SJCRH30 (cell line): ENCODE measurements at regions not wholly inside any gene's neighbourhood (a gene's known extent, or its start where the extent isn't known, plus 50 kb on each side); places are given as distances from the start of the nearest gene placed in this dataset.
A peak's percentile ranks its signal among the peaks of the same experiment; 100 is the strongest.

Source experiments
- DNase-seq, 2 experiments: peaks; one replicate each; pipeline ENCODE4 v3.0.0-alpha.2; 2015 to 2020
- H3K27ac ChIP-seq: fragments of 250-450 bp; sonication (Bioruptor Pico); 2 replicates; pipeline ENCODE4 v1.5.1; 2020; ENCODE audit warnings: mild to moderate bottlenecking, moderate library complexity
- H3K27me3 ChIP-seq: fragments of 250-450 bp; sonication (Bioruptor Pico); 2 replicates; pipeline ENCODE4 v1.5.1; 2020; ENCODE audit warnings: mild to moderate bottlenecking, moderate library complexity
- H3K36me3 ChIP-seq: fragments of 250-450 bp; sonication (Bioruptor Pico); 2 replicates; pipeline ENCODE4 v1.5.1; 2020; ENCODE audit warnings: mild to moderate bottlenecking, moderate library complexity
- H3K4me1 ChIP-seq: fragments of 250-450 bp; sonication (Bioruptor Pico); 2 replicates; pipeline ENCODE4 v1.5.1; 2020; ENCODE audit warnings: mild to moderate bottlenecking, moderate library complexity
- H3K4me3 ChIP-seq: fragments of 250-450 bp; sonication (Bioruptor Pico); 2 replicates; pipeline ENCODE4 v1.5.1; 2020; ENCODE audit warnings: mild to moderate bottlenecking, moderate library complexity
- H3K9me3 ChIP-seq: fragments of 250-450 bp; sonication (Bioruptor Pico); replicated peaks from 2 replicates; pipeline ENCODE4 v1.5.1; 2020; ENCODE audit warnings: mild to moderate bottlenecking, moderate library complexity

GRCh38 chr4:180134091-180134866 lies 2108.9 kb upstream of the TENM3 start:
- Histone ChIP-seq H3K4me3 (peak overlapping the region; percentile 47), H3K4me1 (no peaks in the 10 kb centered on the region), H3K9me3 (no peaks in the 10 kb centered on the region), H3K27me3 (no peaks in the 10 kb centered on the region), H3K36me3 (no peaks in the 10 kb centered on the region), H3K27ac (no peak overlapping the region; the same call in 1 of the 2 replicates)
- peak; percentile 21 to 52 for DNase-seq

GRCh38 chr4:180141734-180142133 lies 2101.5 kb upstream of the TENM3 start:
- H3K4me3 ChIP-seq, result no peak overlapping the region
- H3K36me3 ChIP-seq, result no peaks in the 10 kb centered on the region
- no peaks in the 10 kb centered on the region for H3K9me3 ChIP-seq
- H3K27ac ChIP-seq, result no peak overlapping the region
- no peaks in the 10 kb centered on the region for H3K27me3 ChIP-seq
- H3K4me1 ChIP-seq, result no peaks in the 10 kb centered on the region
- no peak for DNase-seq

GRCh38 chr4:180148737-180149136 lies 2094.5 kb upstream of the TENM3 start:
- H3K4me1 ChIP-seq, result no peaks in the 10 kb centered on the region
- no peaks in the 10 kb centered on the region for H3K27me3 ChIP-seq
- no peak overlapping the region for H3K27ac ChIP-seq
- H3K9me3 ChIP-seq, result no peaks in the 10 kb centered on the region
- H3K4me3 ChIP-seq, result no peak overlapping the region
- no peaks in the 10 kb centered on the region for H3K36me3 ChIP-seq
- no peak for DNase-seq

- Histone ChIP-seq H3K27ac (no peak overlapping the region), H3K36me3 (no peaks in the 10 kb centered on the region), H3K9me3 (no peaks in the 10 kb centered on the region), H3K4me3 (no peak overlapping the region), H3K27me3 (no peaks in the 10 kb centered on the region), H3K4me1 (no peaks in the 10 kb centered on the region)
- peak in 1 of 2 experiments; percentile 2 for DNase-seq
Measured at GRCh38 chr4:180150818-180151217, 2092.4 kb upstream of the TENM3 start.

GRCh38 chr4:180152831-180153230 lies 2090.4 kb upstream of the TENM3 start:
- H3K36me3 ChIP-seq, result no peaks in the 10 kb centered on the region
- no peaks in the 10 kb centered on the region for H3K4me1 ChIP-seq
- no peaks in the 10 kb centered on the region for H3K9me3 ChIP-seq
- DNase-seq, result no peak
- H3K27ac ChIP-seq, result no peak overlapping the region
- H3K4me3 ChIP-seq, result no peak overlapping the region
- H3K27me3 ChIP-seq, result no peaks in the 10 kb centered on the region

GRCh38 chr4:180153587-180153986 lies 2089.6 kb upstream of the TENM3 start:
- H3K27ac ChIP-seq, result no peak overlapping the region
- H3K36me3 ChIP-seq, result no peaks in the 10 kb centered on the region
- H3K4me3 ChIP-seq, result no peak overlapping the region
- no peaks in the 10 kb centered on the region for H3K4me1 ChIP-seq
- H3K9me3 ChIP-seq, result no peaks in the 10 kb centered on the region
- no peaks in the 10 kb centered on the region for H3K27me3 ChIP-seq
- no peak for DNase-seq

GRCh38 chr4:180156684-180157083 lies 2086.5 kb upstream of the TENM3 start:
- Histone ChIP-seq H3K36me3 (no peaks in the 10 kb centered on the region), H3K27ac (no peak overlapping the region), H3K4me3 (no peak overlapping the region), H3K4me1 (no peaks in the 10 kb centered on the region), H3K27me3 (no peaks in the 10 kb centered on the region), H3K9me3 (no peaks in the 10 kb centered on the region)
- DNase-seq, result no peak

- no peaks in the 10 kb centered on the region for H3K36me3 ChIP-seq
- DNase-seq, result no peak
- H3K27ac ChIP-seq, result no peak overlapping the region
- H3K4me3 ChIP-seq, result no peak overlapping the region
- no peaks in the 10 kb centered on the region for H3K4me1 ChIP-seq
- H3K9me3 ChIP-seq, result no peaks in the 10 kb centered on the region
- H3K27me3 ChIP-seq, result no peaks in the 10 kb centered on the region
Measured at GRCh38 chr4:180160195-180160983, 2082.8 kb upstream of the TENM3 start.

GRCh38 chr4:180164799-180165198 lies 2078.4 kb upstream of the TENM3 start:
- Histone ChIP-seq H3K4me1 (no peaks in the 10 kb centered on the region), H3K36me3 (no peaks in the 10 kb centered on the region), H3K27ac (no peak overlapping the region), H3K9me3 (no peaks in the 10 kb centered on the region), H3K27me3 (no peaks in the 10 kb centered on the region), H3K4me3 (no peak overlapping the region)
- DNase-seq, result no peak

GRCh38 chr4:180169394-180169793 lies 2073.8 kb upstream of the TENM3 start:
- Histone ChIP-seq H3K27ac (no peak overlapping the region), H3K27me3 (no peaks in the 10 kb centered on the region), H3K9me3 (no peaks in the 10 kb centered on the region), H3K4me3 (no peak overlapping the region), H3K36me3 (no peaks in the 10 kb centered on the region), H3K4me1 (no peaks in the 10 kb centered on the region)
- no peak for DNase-seq

GRCh38 chr4:180169966-180170365 lies 2073.2 kb upstream of the TENM3 start:
- DNase-seq, result no peak
- H3K27ac ChIP-seq, result no peak overlapping the region
- no peaks in the 10 kb centered on the region for H3K9me3 ChIP-seq
- no peaks in the 10 kb centered on the region for H3K36me3 ChIP-seq
- no peaks in the 10 kb centered on the region for H3K4me1 ChIP-seq
- no peaks in the 10 kb centered on the region for H3K27me3 ChIP-seq
- no peak overlapping the region for H3K4me3 ChIP-seq

GRCh38 chr4:180179146-180179545 lies 2064.1 kb upstream of the TENM3 start:
- Histone ChIP-seq H3K27ac (no peak overlapping the region), H3K4me1 (no peaks in the 10 kb centered on the region), H3K27me3 (no peaks in the 10 kb centered on the region), H3K4me3 (no peak overlapping the region), H3K36me3 (no peaks in the 10 kb centered on the region), H3K9me3 (no peaks in the 10 kb centered on the region)
- no peak for DNase-seq

- no peak for DNase-seq
Measured at GRCh38 chr4:180189666-180190065, 2053.5 kb upstream of the TENM3 start.

GRCh38 chr4:180190382-180190781 lies 2052.8 kb upstream of the TENM3 start:
- H3K27ac ChIP-seq, result no peak overlapping the region
- H3K4me1 ChIP-seq, result no peaks in the 10 kb centered on the region
- no peak for DNase-seq

More at GRCh38 chr4:180189666-180190065, 2053.5 kb upstream of the TENM3 start:
- Histone ChIP-seq H3K27me3 (no peaks in the 10 kb centered on the region), H3K9me3 (no peaks in the 10 kb centered on the region), H3K4me1 (no peaks in the 10 kb centered on the region), H3K27ac (no peak overlapping the region), H3K4me3 (no peak overlapping the region), H3K36me3 (no peaks in the 10 kb centered on the region)

GRCh38 chr4:180197471-180197870 lies 2045.7 kb upstream of the TENM3 start:
- no peaks in the 10 kb centered on the region for H3K36me3 ChIP-seq
- no peak overlapping the region for H3K4me3 ChIP-seq
- no peaks in the 10 kb centered on the region for H3K9me3 ChIP-seq
- no peak overlapping the region for H3K27ac ChIP-seq
- peak; percentile 17 to 45 for DNase-seq
- no peaks in the 10 kb centered on the region for H3K4me1 ChIP-seq
- H3K27me3 ChIP-seq, result no peaks in the 10 kb centered on the region

More at GRCh38 chr4:180190382-180190781, 2052.8 kb upstream of the TENM3 start:
- no peaks in the 10 kb centered on the region for H3K27me3 ChIP-seq
- H3K9me3 ChIP-seq, result no peaks in the 10 kb centered on the region
- H3K36me3 ChIP-seq, result no peaks in the 10 kb centered on the region
- H3K4me3 ChIP-seq, result no peak overlapping the region
